Upper lobe of left lung (tissue), 4 donors: ENCODE measurements at regions not wholly inside any gene's neighbourhood (a gene's known extent, or its start where the extent isn't known, plus 50 kb on each side); places are given as distances from the start of the nearest gene placed in this dataset.

Experiments used
- CTCF ChIP-seq, 6 experiments: fragments of 450-650 bp in 4 of 6; fragments of 200-600 bp in 2 of 6; sonication (generic) in 2 of 6; IDR thresholded peaks; one replicate each; pipeline ENCODE4 v1.5.1; 2016 to 2019; ENCODE audit warnings: antibody characterized with exemption in 6 of 6
- EP300 ChIP-seq, 4 donors: sonication (generic); formaldehyde crosslinking; IDR thresholded peaks; one replicate each; pipeline ENCODE4 v1.5.1; 2017; ENCODE audit warnings: antibody characterized with exemption in 4 of 4, control low read depth in 2 of 4
- POLR2A ChIP-seq, 4 donors: fragments of 450-650 bp; IDR thresholded peaks; one replicate each; pipeline ENCODE4 v1.5.1; 2016 to 2017; ENCODE audit warnings: antibody characterized with exemption in 4 of 4, mild to moderate bottlenecking in 2 of 4

- TF ChIP-seq CTCF (IDR thresholded peaks at IDR 0.05) (no peak), POLR2A (IDR thresholded peaks at IDR 0.05) (no peak), EP300 (IDR thresholded peaks at IDR 0.05) (no peak)
Observed at GRCh38 chr3:117666325-117666724, 956.7 kb downstream of the TUSC7 start.
